Erythroblast (primary cell): ENCODE measurements at regions not wholly inside any gene's neighbourhood (a gene's known extent, or its start where the extent isn't known, plus 50 kb on each side); places are given as distances from the start of the nearest gene placed in this dataset.

Experiments used
- GATA1 ChIP-seq: IDR thresholded peaks from 2 replicates; pipeline ENCODE4 v1.6.1; 2011; ENCODE audit warnings: low read depth, mild to moderate bottlenecking, control low read depth, low read length, moderate library complexity
- POLR2A ChIP-seq: IDR thresholded peaks from 2 replicates; pipeline ENCODE4 v1.6.1; 2011; ENCODE audit warnings: mild to moderate bottlenecking, low read length

- TF ChIP-seq POLR2A (no peak), GATA1 (no peak)
These were observed 651.8 kb downstream of the C4orf33 start for GRCh38 chr4:129747756-129748155.
